Glomerular visceral epithelial cell (primary cell): ENCODE measurements at regions not wholly inside any gene's neighbourhood (a gene's known extent, or its start where the extent isn't known, plus 50 kb on each side); places are given as distances from the start of the nearest gene placed in this dataset.

Experiments
- DNase-seq: peaks from one replicate; pipeline ENCODE4 v3.0.0-alpha.2; 2016; ENCODE audit errors: extremely low spot score

DNA sequence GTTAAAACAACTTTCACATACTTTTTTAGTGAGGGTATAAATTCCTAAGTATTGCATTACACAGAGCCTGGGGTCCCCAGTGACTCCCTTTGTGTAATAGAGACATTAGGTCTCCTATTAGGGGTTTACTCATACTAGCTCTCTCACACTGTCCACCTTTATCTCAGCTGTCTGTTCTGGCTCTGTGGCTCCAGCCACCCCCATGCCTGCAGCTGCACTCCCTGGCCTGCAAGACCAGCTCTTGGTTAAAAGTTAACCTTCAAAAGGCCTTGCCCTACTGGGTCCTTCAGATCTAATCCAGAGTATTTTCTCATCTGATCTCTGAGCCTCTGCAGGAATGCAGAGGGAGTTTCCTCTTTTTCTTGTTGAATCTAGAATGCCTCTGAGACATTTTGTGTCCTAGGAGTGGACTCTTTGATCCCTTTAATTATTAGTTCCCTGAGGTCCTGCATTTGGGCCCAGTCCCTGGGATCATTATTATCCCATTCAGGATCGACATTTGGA is 280.9 kb downstream of the PYDC2 start:
- DNase-seq, result peak; percentile 87

DNA sequence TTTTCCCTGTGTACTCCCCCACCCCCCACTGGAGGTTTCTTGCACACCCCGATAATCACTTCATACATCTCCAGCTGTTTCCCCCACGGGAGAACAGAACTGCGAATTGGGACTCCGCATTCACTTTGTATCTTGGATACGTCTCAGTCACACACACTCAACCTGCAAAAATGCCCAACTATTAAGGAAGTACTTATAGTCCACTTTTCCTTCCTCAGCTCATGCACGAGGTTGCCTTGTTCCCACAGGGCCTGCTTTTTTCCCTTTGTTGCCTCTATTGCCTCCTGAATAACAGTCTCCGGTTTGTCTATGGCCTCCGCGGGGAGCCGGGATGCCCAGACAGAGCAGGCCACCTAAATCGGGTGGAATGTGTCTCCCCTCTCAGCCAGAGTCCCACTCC is 282.3 kb downstream of the PYDC2 start:
- no peak for DNase-seq

DNA sequence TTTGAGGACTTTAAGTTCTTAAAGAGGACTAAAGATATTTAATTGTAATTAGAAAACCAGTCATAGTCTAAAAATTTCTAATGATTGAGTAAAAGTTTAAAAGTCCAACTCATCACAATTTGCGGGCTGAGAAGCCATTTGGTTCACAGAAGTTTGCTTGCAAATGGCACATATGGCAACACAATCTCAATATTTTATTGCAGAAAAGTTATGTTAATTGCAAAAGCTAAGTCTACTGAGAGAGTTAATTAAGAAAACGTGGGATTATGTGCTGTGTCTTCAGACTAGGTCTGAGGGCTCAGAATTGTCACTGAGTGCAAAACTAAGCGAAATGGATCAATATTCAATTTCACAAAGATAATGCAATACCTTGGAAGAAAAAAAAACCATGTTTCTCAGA is 289.7 kb downstream of the PYDC2 start:
- no peak for DNase-seq

GRCh38 chr3:191753196-191753595 is 292.2 kb downstream of the PYDC2 start:
- DNase-seq, result no peak

GRCh38 chr3:191761906-191762305 is 300.9 kb downstream of the PYDC2 start:
- no peak for DNase-seq

GRCh38 chr3:191762323-191762960 is 301.5 kb downstream of the PYDC2 start:
- peak; percentile 65 for DNase-seq

DNA sequence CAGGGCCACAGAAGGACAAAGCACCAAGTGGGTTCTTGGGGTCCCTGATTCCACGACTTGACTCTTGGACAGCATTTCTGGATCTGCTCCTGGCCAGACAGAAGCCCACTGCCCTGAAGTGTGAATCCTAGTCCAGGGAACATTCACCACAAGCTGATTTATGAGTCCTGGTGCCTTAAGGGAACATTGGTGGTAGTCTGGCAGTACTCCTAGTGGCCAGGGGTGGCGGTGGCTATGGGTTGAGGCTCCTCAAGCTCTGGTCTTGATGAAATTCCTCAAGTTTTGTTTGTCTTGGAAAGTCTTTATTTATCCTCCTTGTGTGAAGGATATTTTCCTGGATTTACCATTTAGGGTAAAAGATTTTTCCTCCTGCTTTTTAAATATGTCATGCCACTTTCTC is 307.5 kb downstream of the PYDC2 start:
- no peak for DNase-seq

GRCh38 chr3:191770541-191770940 is 309.6 kb downstream of the PYDC2 start:
- no peak for DNase-seq

GRCh38 chr3:191774485-191774884 is 313.5 kb downstream of the PYDC2 start:
- peak; percentile 67 for DNase-seq

DNA sequence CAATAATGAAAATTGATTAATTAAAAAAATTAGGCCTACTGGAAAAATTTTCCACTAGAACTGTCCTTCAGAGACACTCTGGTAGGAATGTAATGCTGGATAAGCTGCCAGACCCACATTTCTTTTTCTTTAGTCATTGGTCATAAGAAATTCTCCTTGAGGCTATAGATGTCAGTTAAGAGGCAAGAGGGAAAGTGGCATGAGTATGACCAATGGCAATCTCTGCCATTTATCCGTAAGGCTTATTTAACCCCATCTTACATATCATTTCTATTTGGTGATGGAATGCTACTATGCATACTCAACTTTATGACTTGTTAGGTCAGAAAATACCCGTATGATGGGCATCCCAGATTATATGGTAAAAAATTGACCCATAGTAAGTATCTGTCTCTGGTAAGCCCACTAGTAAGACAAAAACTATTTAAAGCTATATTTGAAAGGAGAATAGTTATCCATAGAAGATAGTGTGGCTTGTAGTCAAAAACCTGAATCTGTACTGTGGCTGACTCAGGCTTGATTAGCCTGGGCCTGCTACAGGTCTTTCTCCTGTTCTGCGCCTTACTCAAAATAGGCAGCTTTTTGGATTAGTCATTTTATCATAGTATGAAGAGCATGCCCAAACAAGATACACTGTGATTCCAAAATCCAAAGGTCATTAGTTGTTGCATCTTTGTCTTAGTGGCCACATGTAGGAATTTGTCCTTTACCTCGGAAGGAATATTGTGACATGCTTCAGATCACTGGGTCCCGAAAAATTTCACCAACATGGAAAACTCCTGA is 314.7 kb downstream of the PYDC2 start:
- peak; percentile 26 for DNase-seq

DNA sequence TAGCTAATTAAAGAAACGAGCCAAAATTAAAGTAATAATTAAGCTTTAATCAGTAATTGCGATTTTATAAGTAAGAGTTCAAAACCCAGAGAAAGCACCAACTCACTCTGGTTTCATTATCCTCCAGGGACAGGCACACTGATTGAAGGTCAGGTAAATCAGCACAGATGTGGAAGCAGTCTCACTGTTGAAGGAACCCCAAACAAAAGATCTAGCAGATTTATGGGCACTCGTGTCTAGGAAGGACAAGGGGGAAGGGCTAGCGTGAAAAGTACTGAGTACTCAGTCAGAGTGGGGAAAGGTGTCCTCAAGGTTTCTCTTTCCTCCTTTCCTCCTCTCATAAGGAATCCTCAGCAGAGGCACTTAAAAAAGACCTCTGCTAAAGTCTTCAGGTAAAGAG is 320.1 kb downstream of the PYDC2 start:
- DNase-seq, result no peak

DNA sequence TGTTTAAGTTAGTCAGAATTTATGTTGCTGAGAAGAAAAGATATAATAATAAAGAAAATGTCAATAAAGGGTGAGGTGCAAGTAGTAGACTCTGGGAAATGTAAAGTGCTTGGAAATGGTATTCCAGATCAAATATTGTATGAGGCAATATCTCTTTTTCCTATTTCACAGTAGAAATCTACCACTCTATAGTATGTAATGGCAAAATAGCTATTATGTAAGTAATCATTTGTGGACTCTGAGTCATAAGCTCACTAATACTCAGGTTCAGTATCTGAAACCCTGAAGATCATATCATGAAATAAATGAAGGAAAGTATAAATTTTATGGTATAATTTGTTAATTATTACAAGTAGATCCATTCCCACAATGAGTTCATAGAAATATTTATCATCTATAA is 322.1 kb downstream of the PYDC2 start:
- DNase-seq, result no peak

DNA sequence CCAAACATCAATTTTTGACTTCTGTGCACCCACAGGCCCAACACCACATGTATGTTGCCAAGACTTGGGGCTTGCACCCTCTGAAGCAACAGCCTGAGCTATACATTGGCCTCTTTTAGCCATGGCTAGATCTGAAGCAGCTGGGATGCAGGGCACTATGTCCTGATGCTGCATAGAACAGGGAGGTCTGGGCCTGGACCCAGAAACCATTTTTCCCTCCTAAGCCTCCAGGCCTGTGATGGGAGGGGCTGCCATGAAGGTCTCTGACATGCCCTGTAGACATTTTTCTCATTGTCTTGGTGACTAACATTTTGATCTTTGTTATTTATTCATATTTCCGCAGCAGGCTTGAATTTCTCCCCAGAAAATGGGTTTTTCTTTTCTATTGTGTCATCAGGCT is 330.0 kb downstream of the PYDC2 start:
- no peak for DNase-seq

GRCh38 chr3:191792580-191792979 is 331.6 kb downstream of the PYDC2 start:
- no peak for DNase-seq

DNA sequence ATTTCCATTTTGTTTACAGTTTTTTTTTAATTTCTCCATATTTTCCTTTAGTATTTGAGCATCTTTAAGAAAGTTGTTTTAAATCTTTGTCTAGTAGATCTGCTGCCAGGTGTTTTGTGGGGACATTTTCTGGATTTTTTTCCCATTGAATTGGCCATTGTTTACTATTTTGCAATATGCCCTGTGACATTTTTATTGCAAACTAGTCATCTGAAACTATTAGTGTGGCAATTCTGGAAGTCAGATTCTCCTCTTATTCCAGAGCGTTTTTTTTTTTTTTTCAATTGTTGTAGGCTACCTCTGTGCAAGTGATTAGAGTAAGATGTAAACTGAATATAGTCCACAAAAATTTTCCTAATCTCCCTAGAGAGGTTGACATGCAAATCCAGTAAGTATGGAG is 334.2 kb downstream of the PYDC2 start:
- no peak for DNase-seq

- DNase-seq, result no peak
These were observed 336.3 kb downstream of the PYDC2 start for GRCh38 chr3:191797271-191797670.

- DNase-seq, result no peak
These were observed 341.7 kb downstream of the PYDC2 start for GRCh38 chr3:191802671-191803070.

- DNase-seq, result no peak
These were observed 344.0 kb downstream of the PYDC2 start for GRCh38 chr3:191804935-191805334.

DNA sequence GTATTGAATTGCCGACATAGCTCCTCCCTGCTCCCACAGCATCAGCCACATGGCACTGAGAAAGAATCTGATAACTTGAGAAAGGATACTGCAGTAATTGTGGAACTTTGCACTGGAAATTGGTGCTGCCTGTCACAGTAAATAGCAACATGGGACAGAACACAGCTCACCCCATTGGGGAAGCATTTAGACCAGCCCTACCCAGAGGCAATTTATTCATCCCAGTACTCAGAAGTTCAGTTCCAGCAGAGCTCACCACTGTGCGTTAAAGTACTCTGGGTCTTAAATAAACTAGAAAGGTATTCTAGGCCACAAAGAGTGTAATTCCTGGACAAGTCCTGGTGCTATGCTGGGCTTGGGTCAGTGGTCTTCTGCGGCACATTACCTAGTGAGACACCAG is 347.1 kb downstream of the PYDC2 start:
- no peak for DNase-seq

GRCh38 chr3:191809326-191809949 is 348.5 kb downstream of the PYDC2 start:
- no peak for DNase-seq

DNA sequence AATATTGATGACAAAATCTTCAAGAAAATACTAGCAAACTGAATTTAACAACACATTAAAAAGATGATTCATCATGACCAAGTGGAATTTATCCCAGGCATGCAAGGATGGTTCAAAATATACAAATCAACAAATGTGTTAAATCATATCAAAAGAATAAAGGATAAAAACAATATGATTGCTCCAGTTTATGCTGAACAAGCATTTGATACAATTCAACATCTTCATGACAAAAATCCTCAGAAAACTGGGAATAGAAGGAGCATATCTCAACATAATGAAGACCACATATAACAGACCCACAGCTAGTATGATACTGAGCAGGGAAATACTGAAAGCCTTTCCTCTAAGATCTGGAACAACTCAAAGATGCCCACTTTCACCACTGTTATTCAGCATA is 352.3 kb downstream of the PYDC2 start:
- DNase-seq, result no peak

DNA sequence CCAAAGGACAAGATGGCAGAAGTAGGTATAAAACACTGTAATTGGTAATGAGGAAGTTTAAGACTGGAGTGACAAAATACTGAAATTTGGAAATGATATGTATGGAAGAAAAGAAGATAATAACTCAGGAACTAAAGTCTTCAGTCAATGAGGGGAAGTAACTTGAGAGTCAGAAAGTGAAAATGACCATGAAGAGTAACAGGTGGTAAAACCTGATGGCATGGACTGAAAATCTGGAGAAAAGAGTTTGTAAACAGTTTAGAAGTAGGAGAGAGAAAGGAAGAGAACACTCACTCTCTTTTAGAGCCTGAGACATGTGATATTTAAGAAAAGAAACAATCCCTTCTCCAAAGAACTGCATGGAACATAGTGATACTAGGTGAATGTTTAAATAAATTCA is 387.9 kb downstream of the PYDC2 start:
- no peak for DNase-seq

GRCh38 chr3:191859531-191859930 is 398.6 kb downstream of the PYDC2 start:
- no peak for DNase-seq
